ENCODE measurements at regions not wholly inside any gene's neighbourhood (a gene's known extent, or its start where the extent isn't known, plus 50 kb on each side); places are given as distances from the start of the nearest gene placed in this dataset.
A peak's percentile ranks its signal among the peaks of the same experiment; 100 is the strongest.

DNA sequence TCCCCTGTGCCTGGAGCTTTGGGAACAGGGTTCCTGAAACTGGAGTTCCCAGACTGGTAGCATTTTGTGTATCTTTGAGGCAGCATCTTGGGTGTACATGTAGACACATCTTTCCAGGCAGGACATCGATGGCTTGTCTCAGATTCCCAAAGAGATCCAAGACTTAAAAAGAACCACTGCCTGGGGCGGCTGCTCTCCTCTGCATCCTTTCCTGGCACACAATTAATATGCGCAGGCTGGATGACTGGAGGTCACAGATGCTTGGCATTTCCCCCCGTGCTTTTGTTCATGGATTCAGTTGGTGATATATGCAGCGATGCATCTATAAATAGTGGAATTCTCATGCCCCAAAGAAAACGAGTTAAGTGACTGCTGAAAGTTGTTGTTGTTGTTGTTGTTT, 80.5 kb downstream of the CLDN34 start:
- no peaks in the 10 kb centered on the region; the same call in 1 of the 2 replicates for H3K36me3 ChIP-seq (ENCODE audit: control insufficient read depth, insufficient read depth, low read length)
- no peak overlapping the region for H3K4me3 ChIP-seq (ENCODE audit: low read depth, low read length)
- no peaks in the 10 kb centered on the region for H3K27me3 ChIP-seq (ENCODE audit: control insufficient read depth, insufficient read depth, low read length)
- TF ChIP-seq, protein P1, sequence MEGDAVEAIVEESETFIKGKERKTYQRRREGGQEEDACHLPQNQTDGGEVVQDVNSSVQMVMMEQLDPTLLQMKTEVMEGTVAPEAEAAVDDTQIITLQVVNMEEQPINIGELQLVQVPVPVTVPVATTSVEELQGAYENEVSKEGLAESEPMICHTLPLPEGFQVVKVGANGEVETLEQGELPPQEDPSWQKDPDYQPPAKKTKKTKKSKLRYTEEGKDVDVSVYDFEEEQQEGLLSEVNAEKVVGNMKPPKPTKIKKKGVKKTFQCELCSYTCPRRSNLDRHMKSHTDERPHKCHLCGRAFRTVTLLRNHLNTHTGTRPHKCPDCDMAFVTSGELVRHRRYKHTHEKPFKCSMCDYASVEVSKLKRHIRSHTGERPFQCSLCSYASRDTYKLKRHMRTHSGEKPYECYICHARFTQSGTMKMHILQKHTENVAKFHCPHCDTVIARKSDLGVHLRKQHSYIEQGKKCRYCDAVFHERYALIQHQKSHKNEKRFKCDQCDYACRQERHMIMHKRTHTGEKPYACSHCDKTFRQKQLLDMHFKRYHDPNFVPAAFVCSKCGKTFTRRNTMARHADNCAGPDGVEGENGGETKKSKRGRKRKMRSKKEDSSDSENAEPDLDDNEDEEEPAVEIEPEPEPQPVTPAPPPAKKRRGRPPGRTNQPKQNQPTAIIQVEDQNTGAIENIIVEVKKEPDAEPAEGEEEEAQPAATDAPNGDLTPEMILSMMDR (IDR thresholded peaks at IDR 0.05; ENCODE audit: insufficient read depth, low read depth, low read length): no peak
- ChIA-PET CTCF (no interaction called here), POLR2A (no interaction called here)
- DNase-seq (ENCODE audit: low read depth): no peak

DNA sequence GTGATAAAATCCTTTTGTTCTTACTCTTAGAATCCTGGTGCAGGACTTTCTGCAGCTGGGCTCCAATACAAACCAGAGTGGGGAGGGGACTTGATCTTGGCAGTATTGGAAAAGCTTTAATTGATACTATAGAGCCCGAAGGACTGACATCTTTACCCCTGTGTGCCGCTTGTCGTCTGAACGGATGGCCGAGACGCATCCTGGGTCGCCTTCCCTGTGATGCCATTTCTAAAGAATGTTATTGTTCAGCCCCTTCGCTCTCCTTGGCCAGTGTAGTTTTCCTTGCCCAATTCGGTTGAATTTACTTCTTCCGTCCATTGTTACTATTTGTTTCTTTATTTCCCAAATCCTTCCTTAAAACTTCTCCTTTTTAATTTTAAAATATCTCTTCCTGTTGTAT, 80.9 kb downstream of the CLDN34 start:
- no peaks in the 10 kb centered on the region for H3K27me3 ChIP-seq (ENCODE audit: control insufficient read depth, insufficient read depth, low read length)
- TF ChIP-seq, protein P1 (IDR thresholded peaks at IDR 0.05; ENCODE audit: insufficient read depth, low read depth, low read length): no peak
- H3K36me3 ChIP-seq (ENCODE audit: control insufficient read depth, insufficient read depth, low read length): no peaks in the 10 kb centered on the region; the same call in 1 of the 2 replicates
- ChIA-PET CTCF (no interaction called here), POLR2A (no interaction called here)
- H3K4me3 ChIP-seq (ENCODE audit: low read depth, low read length): no peak overlapping the region
- no peak for DNase-seq (ENCODE audit: low read depth)

DNA sequence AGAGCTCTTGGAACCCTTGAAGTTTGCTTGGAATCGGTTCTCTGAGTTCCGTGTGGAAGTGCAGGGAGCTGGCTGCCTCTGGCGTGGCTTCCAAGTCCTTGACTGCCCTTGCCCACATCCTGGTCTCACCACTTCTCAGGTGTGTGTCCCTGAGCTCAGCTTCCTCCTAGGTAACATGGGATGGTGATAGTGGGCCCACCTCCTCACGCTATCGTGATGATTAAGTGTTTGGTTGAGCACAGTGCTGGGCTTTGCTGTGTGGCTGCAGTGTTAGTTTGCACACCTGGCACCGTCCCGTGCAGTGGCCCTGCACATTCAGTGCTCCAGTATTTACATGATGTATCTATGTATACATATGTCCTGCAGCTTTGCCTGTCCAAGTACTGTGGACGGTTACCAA, 81.5 kb downstream of the CLDN34 start:
- ChIA-PET CTCF (interaction anchor here (1.5 kb wide), 1 partner anchor 71 kb away, joined by 5 read pairs; no protein-coding TSS in a partner anchor), POLR2A (no interaction called here)
- TF ChIP-seq, protein P1 (IDR thresholded peaks at IDR 0.05; ENCODE audit: insufficient read depth, low read depth, low read length): no peak
- no peak for DNase-seq (ENCODE audit: low read depth)
- Histone ChIP-seq H3K27me3 (ENCODE audit: control insufficient read depth, insufficient read depth, low read length) (no peaks in the 10 kb centered on the region), H3K4me3 (ENCODE audit: low read depth, low read length) (no peak overlapping the region), H3K36me3 (ENCODE audit: control insufficient read depth, insufficient read depth, low read length) (no peaks in the 10 kb centered on the region; the same call in 1 of the 2 replicates)

DNA sequence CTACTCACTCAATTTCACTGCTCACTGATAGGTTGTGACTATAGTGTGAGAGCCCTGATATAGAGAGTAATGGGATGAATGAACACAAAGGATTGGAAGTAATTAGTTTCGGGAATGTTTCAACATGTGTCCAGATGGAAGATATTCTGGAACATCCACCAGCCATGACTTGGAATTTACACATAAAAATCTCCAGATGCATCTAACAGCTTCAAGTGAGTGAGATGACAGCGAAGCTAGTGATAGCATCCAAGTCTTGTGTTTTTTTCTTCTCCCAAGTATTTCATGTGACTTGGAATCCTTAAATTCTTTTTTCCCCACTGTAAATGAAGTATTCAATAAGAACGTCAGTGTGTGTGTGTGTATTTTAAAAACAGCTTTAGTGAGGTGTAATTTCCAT, 82.1 kb downstream of the CLDN34 start:
- TF ChIP-seq, protein P1 (IDR thresholded peaks at IDR 0.05; ENCODE audit: insufficient read depth, low read depth, low read length): no peak
- no peaks in the 10 kb centered on the region for H3K27me3 ChIP-seq (ENCODE audit: control insufficient read depth, insufficient read depth, low read length)
- ChIA-PET CTCF (interaction anchor here (1.5 kb wide), 1 partner anchor 70 kb away, joined by 5 read pairs; no protein-coding TSS in a partner anchor), POLR2A (no interaction called here)
- peak; percentile 39 for DNase-seq (ENCODE audit: low read depth)
- no peaks in the 10 kb centered on the region; the same call in 1 of the 2 replicates for H3K36me3 ChIP-seq (ENCODE audit: control insufficient read depth, insufficient read depth, low read length)
- H3K4me3 ChIP-seq (ENCODE audit: low read depth, low read length): no peak overlapping the region

DNA sequence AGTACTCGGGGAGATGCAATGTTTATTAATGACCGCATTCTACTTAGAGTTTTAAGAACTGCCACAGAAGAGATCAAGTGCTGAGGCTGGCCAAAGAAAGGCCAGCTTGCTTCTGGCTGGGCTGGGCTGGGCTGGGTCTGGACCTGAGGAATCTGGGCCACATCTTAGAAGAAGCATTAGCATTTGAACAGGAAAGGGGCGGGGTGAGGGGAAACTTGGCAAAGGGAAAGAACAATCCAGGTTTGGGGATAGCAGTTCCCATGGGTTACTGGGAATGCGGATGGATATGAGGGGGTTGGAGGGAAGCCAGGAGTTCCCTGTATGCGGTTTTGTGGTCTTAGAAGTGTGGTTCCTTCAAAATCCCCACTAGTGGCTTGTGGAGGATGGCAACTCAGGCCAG, 83.3 kb downstream of the CLDN34 start:
- ChIA-PET CTCF (no interaction called here), POLR2A (no interaction called here)
- DNase-seq (ENCODE audit: low read depth): no peak
- H3K27me3 ChIP-seq (ENCODE audit: control insufficient read depth, insufficient read depth, low read length): no peaks in the 10 kb centered on the region
- TF ChIP-seq, protein P1 (IDR thresholded peaks at IDR 0.05; ENCODE audit: insufficient read depth, low read depth, low read length): no peak
- no peak overlapping the region for H3K4me3 ChIP-seq (ENCODE audit: low read depth, low read length)
- no peaks in the 10 kb centered on the region; the same call in 1 of the 2 replicates for H3K36me3 ChIP-seq (ENCODE audit: control insufficient read depth, insufficient read depth, low read length)

Data from BJ (cell line).